PC-9 (cell line): ENCODE measurements at regions not wholly inside any gene's neighbourhood (a gene's known extent, or its start where the extent isn't known, plus 50 kb on each side); places are given as distances from the start of the nearest gene placed in this dataset.

Experiments used
- BruUV-seq: library from RNA; stranded (reverse); fragments of 400-500 nt; replicated peaks from 2 replicates; lab custom pipeline; 2021; lab: Mats Ljungman, UMichigan
- CTCF ChIA-PET: fragments of 300-600 bp; sonication (Branson Sonifier 250); formaldehyde crosslinking; loops from one replicate; lab custom pipeline; 2022; ENCODE audit warnings: antibody characterized with exemption; lab: Charles Lee
- POLR2A ChIA-PET: fragments of 300-600 bp; sonication (Branson Sonifier 250); formaldehyde crosslinking; loops from one replicate; lab custom pipeline; 2022; ENCODE audit warnings: antibody characterized with exemption; ENCODE audit not compliant: unreplicated experiment; lab: Charles Lee
- DNase-seq, 2 experiments: peaks; one replicate each; pipeline versions ENCODE4 v3.0.0 to v3.0.0-alpha.2; 2015 to 2022; ENCODE audit warnings: mixed read lengths in 1 of 2
- H2AFZ ChIP-seq: fragments of 200-600 bp; sonication (generic); 2 replicates; pipeline ENCODE4 v1.8.1; 2017; ENCODE audit warnings: antibody characterized with exemption
- H3F3A ChIP-seq: fragments of 200-600 bp; sonication (generic); 2 replicates; pipeline ENCODE4 v1.8.1; 2017; ENCODE audit warnings: antibody characterized with exemption, mild to moderate bottlenecking, low read depth; ENCODE audit not compliant: insufficient read depth
- H3K27ac ChIP-seq: fragments of 200-600 bp; sonication (generic); 2 replicates; pipeline ENCODE4 v1.6.1; 2016; ENCODE audit warnings: mixed run types
- H3K27me3 ChIP-seq: fragments of 200-600 bp; sonication (generic); 2 replicates; pipeline ENCODE4 v1.6.1; 2016; ENCODE audit warnings: low read depth, mixed run types; ENCODE audit not compliant: insufficient read depth
- H3K36me3 ChIP-seq: fragments of 200-600 bp; sonication (generic); 2 replicates; pipeline ENCODE4 v1.6.1; 2016; ENCODE audit warnings: low read depth, mixed run types
- H3K4me1 ChIP-seq: fragments of 200-600 bp; sonication (generic); replicated peaks from 2 replicates; pipeline ENCODE4 v1.6.1; 2016; ENCODE audit warnings: mixed run types; ENCODE audit not compliant: insufficient read depth
- H3K4me2 ChIP-seq: fragments of 200-600 bp; sonication (generic); 2 replicates; pipeline ENCODE4 v1.6.1; 2017; ENCODE audit warnings: mixed run types
- H3K4me3 ChIP-seq: fragments of 200-600 bp; sonication (generic); 2 replicates; pipeline ENCODE4 v1.6.1; 2016; ENCODE audit warnings: mixed run types
- H3K79me2 ChIP-seq: fragments of 200-600 bp; sonication (generic); 2 replicates; pipeline ENCODE4 v1.6.1; 2017; ENCODE audit warnings: low read depth, mixed run types
- H3K9me2 ChIP-seq: fragments of 200-600 bp; sonication (generic); 2 replicates; pipeline ENCODE4 v1.8.1; 2017; ENCODE audit warnings: mild to moderate bottlenecking; ENCODE audit not compliant: insufficient read depth
- H3K9me3 ChIP-seq: fragments of 200-600 bp; sonication (generic); 2 replicates; pipeline ENCODE4 v1.8.1; 2016; ENCODE audit warnings: low read depth; ENCODE audit not compliant: insufficient read depth
- H4K20me1 ChIP-seq: fragments of 200-600 bp; sonication (generic); 2 replicates; pipeline ENCODE4 v1.8.1; 2017; ENCODE audit not compliant: insufficient read depth
- CTCF ChIP-seq: fragments of 200-600 bp; sonication (generic); conservative IDR thresholded peaks from 2 replicates; pipeline ENCODE4 v1.6.1; 2017; ENCODE audit warnings: mixed run types, antibody characterized with exemption, mild to moderate bottlenecking, moderate library complexity
- EZH2 ChIP-seq: fragments of 200-600 bp; sonication (generic); IDR thresholded peaks from 2 replicates; pipeline ENCODE4 v1.8.0; 2017; ENCODE audit warnings: antibody characterized with exemption, low read depth
- intact Hi-C: fragments of 100-400 bp; cut with micrococcal nuclease; formaldehyde crosslinking; loops from one replicate; pipeline ENCODE4 v1.10.0; 2022; ENCODE audit not compliant: unreplicated experiment

- Histone ChIP-seq H3K4me1 (no peaks in the 10 kb centered on the region), H3K4me3 (no peak overlapping the region), H3F3A (no peaks in the 10 kb centered on the region), H4K20me1 (no peaks in the 10 kb centered on the region), H3K79me2 (no peaks in the 10 kb centered on the region), H3K36me3 (no peaks in the 10 kb centered on the region), H3K9me2 (peaks cover 3% of the 10 kb centered on the region; the same call in 1 of the 2 replicates), H2AFZ (no peak overlapping the region), H3K4me2 (no peak overlapping the region), H3K27ac (no peak overlapping the region), H3K27me3 (no peaks in the 10 kb centered on the region), H3K9me3 (no peaks in the 10 kb centered on the region)
- TF ChIP-seq CTCF (no peak), EZH2 (no peak)
- intact Hi-C loops, result no loop called here
- ChIA-PET CTCF (no interaction called here), POLR2A (no interaction called here)
- no TSS peak for BruUV-seq
- no peak for DNase-seq
These were observed 423.1 kb downstream of the HLX start for GRCh38 chr1:221302357-221302756.

- no peaks in the 10 kb centered on the region for H4K20me1 ChIP-seq
- TF ChIP-seq EZH2, result no peak
- BruUV-seq, result no TSS peak
- CTCF ChIA-PET, result no interaction called here
- no peaks in the 10 kb centered on the region for H3K79me2 ChIP-seq
- H3K27me3 ChIP-seq, result no peaks in the 10 kb centered on the region
- H3K36me3 ChIP-seq, result no peaks in the 10 kb centered on the region
- H3K4me3 ChIP-seq, result no peak overlapping the region
- no peaks in the 10 kb centered on the region for H3K9me3 ChIP-seq
- no peaks in the 10 kb centered on the region for H3F3A ChIP-seq
- DNase-seq, result no peak
- intact Hi-C loops, result no loop called here
- no peak overlapping the region for H3K4me2 ChIP-seq
- H2AFZ ChIP-seq, result no peak overlapping the region
- H3K27ac ChIP-seq, result no peak overlapping the region
- H3K9me2 ChIP-seq, result peaks cover 3% of the 10 kb centered on the region; the same call in 1 of the 2 replicates
- POLR2A ChIA-PET, result no interaction called here
- no peaks in the 10 kb centered on the region for H3K4me1 ChIP-seq
These were observed 423.6 kb downstream of the HLX start for GRCh38 chr1:221302810-221303209.

GRCh38 chr1:221303623-221304022 lies 424.4 kb downstream of the HLX start:
- TF ChIP-seq CTCF (no peak), EZH2 (no peak)
- Histone ChIP-seq H4K20me1 (no peaks in the 10 kb centered on the region), H3K4me3 (no peak overlapping the region), H2AFZ (no peak overlapping the region), H3K27me3 (no peaks in the 10 kb centered on the region), H3K9me3 (no peaks in the 10 kb centered on the region), H3K4me2 (no peak overlapping the region), H3F3A (no peaks in the 10 kb centered on the region), H3K4me1 (no peaks in the 10 kb centered on the region), H3K79me2 (no peaks in the 10 kb centered on the region), H3K27ac (no peak overlapping the region), H3K9me2 (no peaks in the 10 kb centered on the region), H3K36me3 (no peaks in the 10 kb centered on the region)
- no TSS peak for BruUV-seq
- CTCF ChIA-PET, result no interaction called here
- intact Hi-C loops, result no loop called here
- POLR2A ChIA-PET, result no interaction called here
- DNase-seq, result no peak

GRCh38 chr1:221306239-221306638 lies 427.0 kb downstream of the HLX start:
- Histone ChIP-seq H3K9me2 (no peaks in the 10 kb centered on the region), H3K4me1 (no peaks in the 10 kb centered on the region), H3K4me3 (no peak overlapping the region), H3K4me2 (no peak overlapping the region), H3K36me3 (no peaks in the 10 kb centered on the region), H3F3A (no peaks in the 10 kb centered on the region), H3K27ac (no peak overlapping the region), H2AFZ (no peak overlapping the region), H3K79me2 (no peaks in the 10 kb centered on the region), H3K9me3 (no peaks in the 10 kb centered on the region), H4K20me1 (no peaks in the 10 kb centered on the region), H3K27me3 (no peaks in the 10 kb centered on the region)
- no TSS peak for BruUV-seq
- TF ChIP-seq EZH2, result no peak
- TF ChIP-seq CTCF, result no peak
- POLR2A ChIA-PET, result interaction anchor here (0.7 kb wide), 1 partner anchor 45 kb away, joined by 5 read pairs; no protein-coding TSS in a partner anchor
- DNase-seq, result no peak
- CTCF ChIA-PET, result no interaction called here
- intact Hi-C loops, result no loop called here
